ENCODE measurements at regions not wholly inside any gene's neighbourhood (a gene's known extent, or its start where the extent isn't known, plus 50 kb on each side); places are given as distances from the start of the nearest gene placed in this dataset.

DNA sequence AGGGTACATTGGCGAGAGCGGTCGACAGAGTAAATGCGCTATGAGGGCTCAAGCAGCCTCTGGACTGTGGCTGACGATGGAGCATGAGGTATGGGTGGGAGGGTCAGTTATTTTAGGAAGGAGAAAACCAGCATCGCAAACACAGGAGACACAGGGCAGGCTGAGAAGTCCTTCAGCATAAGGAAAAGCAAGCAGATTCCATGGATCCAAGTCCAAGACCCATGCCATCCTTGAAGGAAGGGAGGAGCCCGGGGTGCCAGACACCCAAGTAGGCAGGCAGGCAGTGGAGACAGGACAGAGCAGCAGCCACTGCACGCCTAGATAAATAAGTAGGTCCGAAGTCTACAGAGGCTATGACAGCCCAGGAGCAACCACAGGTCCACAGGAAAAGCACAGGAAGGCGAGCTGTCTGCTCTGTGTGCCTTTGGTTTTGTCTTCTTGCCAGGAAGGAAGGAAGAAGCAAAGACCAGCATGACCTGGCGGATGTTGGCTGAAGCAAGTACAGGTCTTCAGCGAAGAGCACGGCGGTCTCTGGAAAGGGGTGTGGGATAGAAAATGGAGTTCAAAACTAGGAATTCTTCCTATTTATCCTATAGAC is 76.4 kb upstream of the SLC45A1 start:
- no peak for DNase-seq (ENCODE audit: extremely low read depth, low read depth)
- TF ChIP-seq, protein P1, sequence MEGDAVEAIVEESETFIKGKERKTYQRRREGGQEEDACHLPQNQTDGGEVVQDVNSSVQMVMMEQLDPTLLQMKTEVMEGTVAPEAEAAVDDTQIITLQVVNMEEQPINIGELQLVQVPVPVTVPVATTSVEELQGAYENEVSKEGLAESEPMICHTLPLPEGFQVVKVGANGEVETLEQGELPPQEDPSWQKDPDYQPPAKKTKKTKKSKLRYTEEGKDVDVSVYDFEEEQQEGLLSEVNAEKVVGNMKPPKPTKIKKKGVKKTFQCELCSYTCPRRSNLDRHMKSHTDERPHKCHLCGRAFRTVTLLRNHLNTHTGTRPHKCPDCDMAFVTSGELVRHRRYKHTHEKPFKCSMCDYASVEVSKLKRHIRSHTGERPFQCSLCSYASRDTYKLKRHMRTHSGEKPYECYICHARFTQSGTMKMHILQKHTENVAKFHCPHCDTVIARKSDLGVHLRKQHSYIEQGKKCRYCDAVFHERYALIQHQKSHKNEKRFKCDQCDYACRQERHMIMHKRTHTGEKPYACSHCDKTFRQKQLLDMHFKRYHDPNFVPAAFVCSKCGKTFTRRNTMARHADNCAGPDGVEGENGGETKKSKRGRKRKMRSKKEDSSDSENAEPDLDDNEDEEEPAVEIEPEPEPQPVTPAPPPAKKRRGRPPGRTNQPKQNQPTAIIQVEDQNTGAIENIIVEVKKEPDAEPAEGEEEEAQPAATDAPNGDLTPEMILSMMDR (IDR thresholded peaks at IDR 0.05; ENCODE audit: low read depth, low read length) = no peak

DNA sequence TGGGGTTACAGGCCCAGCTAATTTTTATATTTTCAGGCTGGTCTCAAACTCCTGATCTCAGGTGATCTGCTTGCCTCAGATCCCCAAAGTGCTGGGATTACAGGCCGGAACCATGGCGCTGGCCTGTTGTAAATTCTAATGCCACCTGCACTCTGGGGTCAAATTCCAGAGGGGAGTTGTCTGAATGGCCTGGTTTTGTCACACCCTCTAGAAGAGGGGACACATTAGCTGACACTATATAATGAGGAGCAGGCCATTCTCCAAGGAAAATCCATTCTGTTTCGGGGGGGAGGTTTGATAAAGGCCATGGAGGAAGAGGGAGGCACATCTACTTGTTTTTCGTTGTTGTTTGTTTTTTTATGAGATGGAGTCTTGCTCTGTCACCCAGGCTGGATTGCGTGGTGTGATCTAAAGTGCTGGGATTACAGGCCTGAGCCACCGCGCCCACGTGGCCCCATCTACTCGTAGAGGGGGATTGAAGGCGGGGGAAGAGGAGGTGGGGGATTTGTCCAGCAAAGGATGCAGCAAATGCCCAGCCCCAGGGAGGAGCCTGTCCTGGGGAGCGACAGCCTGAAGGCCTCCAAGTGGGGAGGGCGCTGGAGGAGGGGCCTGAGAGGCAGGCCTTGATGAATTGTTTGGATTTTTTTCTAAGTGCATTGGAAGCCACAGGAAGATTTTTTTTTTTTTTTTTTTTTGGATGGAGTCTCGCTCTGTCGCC is 78.4 kb upstream of the SLC45A1 start:
- TF ChIP-seq, protein P1 (IDR thresholded peaks at IDR 0.05; ENCODE audit: low read depth, low read length) = no peak
- DNase-seq (ENCODE audit: extremely low read depth, low read depth) = no peak

DNA sequence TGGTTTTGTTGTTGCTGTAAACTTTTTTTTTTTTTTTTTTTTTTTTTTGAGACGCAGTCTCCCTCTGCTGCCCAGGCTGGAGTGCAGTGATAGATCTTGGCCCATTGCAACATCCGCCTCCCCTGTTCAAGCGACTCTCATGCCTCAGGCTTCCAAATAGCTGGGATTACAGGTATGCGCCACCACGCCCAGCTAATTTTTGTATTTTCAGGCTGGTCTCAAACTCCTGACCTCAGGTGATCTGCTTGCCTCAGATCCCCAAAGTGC is 78.9 kb upstream of the SLC45A1 start:
- TF ChIP-seq, protein P1 (IDR thresholded peaks at IDR 0.05; ENCODE audit: low read depth, low read length) = peak; percentile 55
- DNase-seq (ENCODE audit: extremely low read depth, low read depth) = no peak

DNA sequence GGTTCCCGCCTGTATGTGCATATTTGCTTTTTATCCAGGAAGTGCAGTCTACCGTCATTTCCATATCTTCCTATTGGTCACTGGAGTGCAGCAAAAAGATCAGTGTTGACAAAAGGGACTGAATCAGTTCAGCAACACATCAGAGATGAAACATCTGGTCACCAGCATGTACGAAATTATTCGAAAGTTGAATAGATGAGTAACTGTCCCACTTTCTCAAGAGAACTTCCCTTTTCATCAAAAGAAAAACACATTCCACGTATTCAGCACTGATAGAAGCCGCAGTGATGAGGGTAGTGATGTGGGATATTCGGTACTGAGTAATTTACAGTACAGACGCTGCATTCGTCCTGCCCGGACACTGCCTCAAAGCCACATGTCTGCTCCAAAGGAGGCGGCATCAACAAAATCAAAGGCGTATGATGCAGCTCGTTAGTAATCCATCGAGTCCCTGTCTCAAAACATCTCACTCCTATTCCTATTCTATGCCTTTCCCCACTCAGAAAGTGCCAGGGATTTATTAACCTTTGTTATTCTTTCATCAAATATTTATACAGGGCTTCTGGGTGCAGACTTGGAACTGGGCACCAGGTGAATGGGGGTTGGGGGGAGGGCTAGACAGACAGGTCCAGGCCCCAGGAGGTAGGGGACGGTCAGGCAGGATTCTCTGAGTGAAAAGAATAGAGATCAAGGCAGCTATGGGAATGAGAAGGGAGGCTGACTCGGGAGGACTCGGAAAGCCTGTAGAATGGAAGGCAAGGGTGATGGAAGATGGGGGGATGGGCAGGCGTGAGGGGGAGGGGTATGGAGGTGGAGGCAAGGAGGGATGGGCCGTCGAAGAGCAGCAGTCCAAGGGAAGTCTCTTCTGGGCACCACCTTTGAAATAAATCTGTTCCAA is 79.5 kb upstream of the SLC45A1 start:
- DNase-seq (ENCODE audit: extremely low read depth, low read depth) = no peak
- TF ChIP-seq, protein P1 (IDR thresholded peaks at IDR 0.05; ENCODE audit: low read depth, low read length) = no peak

DNA sequence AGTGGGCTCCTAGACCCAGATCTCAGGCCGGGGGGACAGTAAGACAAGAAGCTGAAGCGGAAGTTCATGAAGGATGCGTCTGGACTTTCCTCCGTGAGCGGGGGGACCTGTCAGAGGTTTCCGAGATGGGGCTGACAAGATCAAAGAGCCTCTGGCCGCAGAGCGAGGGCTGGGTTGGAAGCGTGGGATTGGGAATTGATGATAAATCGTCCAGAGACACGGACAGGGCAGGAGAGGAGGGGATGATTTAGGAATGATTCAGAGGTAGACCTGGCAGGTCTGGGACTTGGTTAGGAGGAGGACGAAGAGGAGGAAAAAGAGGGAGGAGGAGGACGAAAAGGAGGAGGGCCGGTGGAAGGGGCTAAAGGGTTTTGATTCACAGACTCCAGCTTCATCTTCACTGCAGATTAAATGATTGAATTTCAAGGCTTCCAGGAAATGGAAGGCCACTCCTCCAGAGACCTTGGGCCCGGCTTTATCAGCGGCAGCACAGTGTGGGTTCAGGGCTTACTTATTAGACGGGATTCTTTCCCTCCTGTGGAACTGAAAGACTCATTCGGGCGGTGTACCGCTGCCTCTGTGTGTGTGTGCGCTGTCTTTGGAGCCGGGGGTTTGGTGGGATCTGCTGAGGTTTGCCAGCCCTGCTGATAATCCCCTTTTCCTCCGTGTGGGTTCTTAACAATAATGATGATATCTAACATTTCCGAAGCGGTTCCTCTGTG is 85.7 kb upstream of the SLC45A1 start:
- TF ChIP-seq, protein P1 (IDR thresholded peaks at IDR 0.05; ENCODE audit: low read depth, low read length) = no peak
- DNase-seq (ENCODE audit: extremely low read depth, low read depth) = no peak

DNA sequence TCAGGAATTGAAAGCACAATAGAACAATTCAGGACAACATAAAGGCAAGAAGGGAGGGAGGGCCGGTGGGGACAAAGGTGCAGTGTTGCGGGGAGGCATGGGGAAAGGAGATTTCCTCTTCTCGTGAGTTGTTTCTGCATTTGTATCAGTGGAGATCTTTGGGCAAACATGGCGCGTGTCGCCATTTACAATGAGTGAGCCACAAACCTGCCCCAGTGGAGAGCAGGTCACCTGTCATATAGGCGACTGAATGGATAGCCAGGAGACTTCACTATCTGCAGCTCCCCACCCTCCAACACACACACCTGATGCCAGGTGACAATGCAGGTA is 87.7 kb upstream of the SLC45A1 start:
- DNase-seq (ENCODE audit: extremely low read depth, low read depth) = no peak
- TF ChIP-seq, protein P1 (IDR thresholded peaks at IDR 0.05; ENCODE audit: low read depth, low read length) = no peak

All from AG09319 (cell line).